ENCODE measurements at regions not wholly inside any gene's neighbourhood (a gene's known extent, or its start where the extent isn't known, plus 50 kb on each side); places are given as distances from the start of the nearest gene placed in this dataset.

DNA sequence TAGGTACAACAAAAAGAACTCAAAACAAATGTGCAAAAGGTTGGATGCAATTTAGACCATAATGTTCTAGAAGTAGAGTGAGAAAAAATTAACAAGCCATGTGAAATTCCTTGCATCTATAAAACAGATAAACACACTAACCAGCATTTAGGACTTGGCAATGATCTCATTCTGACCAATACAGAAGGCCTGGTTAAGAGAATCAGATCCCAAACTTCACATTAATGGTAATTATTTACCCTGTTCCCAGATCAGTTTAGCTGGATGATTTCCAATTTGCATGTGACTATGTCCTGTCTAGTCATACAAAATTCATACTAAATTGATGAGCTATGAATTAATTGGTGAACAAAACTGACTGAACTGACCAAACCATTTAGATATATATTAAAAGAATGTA, 98.4 kb upstream of the FIGN start:
- TF ChIP-seq, protein P1, sequence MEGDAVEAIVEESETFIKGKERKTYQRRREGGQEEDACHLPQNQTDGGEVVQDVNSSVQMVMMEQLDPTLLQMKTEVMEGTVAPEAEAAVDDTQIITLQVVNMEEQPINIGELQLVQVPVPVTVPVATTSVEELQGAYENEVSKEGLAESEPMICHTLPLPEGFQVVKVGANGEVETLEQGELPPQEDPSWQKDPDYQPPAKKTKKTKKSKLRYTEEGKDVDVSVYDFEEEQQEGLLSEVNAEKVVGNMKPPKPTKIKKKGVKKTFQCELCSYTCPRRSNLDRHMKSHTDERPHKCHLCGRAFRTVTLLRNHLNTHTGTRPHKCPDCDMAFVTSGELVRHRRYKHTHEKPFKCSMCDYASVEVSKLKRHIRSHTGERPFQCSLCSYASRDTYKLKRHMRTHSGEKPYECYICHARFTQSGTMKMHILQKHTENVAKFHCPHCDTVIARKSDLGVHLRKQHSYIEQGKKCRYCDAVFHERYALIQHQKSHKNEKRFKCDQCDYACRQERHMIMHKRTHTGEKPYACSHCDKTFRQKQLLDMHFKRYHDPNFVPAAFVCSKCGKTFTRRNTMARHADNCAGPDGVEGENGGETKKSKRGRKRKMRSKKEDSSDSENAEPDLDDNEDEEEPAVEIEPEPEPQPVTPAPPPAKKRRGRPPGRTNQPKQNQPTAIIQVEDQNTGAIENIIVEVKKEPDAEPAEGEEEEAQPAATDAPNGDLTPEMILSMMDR (conservative IDR thresholded peaks at IDR 0.05; ENCODE audit: low read depth, low read length) = no peak
- H3K4me2 ChIP-seq = no peak overlapping the region
- H3K4me1 ChIP-seq (ENCODE audit: low read depth, poor library complexity, severe bottlenecking) = no peaks in the 10 kb centered on the region
- H3K27ac ChIP-seq = no peak overlapping the region
- H2AFZ ChIP-seq (ENCODE audit: low read depth) = no peak overlapping the region
- H3K4me3 ChIP-seq (IDR thresholded peaks at IDR 0.05; ENCODE audit: insufficient read depth, low read depth, low read length) = no peak overlapping the region
- H3K36me3 ChIP-seq (ENCODE audit: insufficient read depth) = no peaks in the 10 kb centered on the region
- no peaks in the 10 kb centered on the region for H4K20me1 ChIP-seq (ENCODE audit: insufficient read depth)
- H3K9ac ChIP-seq = no peak overlapping the region
- no peaks in the 10 kb centered on the region for H3K79me2 ChIP-seq (ENCODE audit: insufficient read depth, low read depth)
- no peaks in the 10 kb centered on the region for H3K27me3 ChIP-seq (ENCODE audit: insufficient read depth, low read depth)

DNA sequence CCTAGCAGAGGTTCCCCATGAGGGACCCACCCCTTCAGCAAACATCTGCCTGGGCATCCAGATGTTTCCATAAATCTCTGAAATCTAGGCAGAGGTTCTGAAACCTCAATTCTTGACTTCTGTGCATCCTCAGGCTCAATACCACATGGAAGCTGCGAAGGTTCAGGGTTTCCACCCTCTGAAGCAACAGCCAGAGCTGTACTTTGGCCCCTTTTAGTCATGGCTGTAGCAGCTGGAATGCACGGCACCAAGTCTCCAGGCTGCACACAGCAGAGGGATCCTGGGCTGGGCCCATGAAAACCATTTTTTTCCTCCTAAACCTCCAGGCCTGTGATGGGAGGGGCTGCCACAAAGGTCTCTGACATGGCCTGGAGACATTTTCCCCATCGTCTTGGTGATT, 93.0 kb upstream of the FIGN start:
- H4K20me1 ChIP-seq (ENCODE audit: insufficient read depth) = no peaks in the 10 kb centered on the region
- H3K4me2 ChIP-seq = no peak overlapping the region
- no peaks in the 10 kb centered on the region for H3K36me3 ChIP-seq (ENCODE audit: insufficient read depth)
- no peak overlapping the region for H3K9ac ChIP-seq
- H3K4me3 ChIP-seq (IDR thresholded peaks at IDR 0.05; ENCODE audit: insufficient read depth, low read depth, low read length) = no peak overlapping the region
- H3K79me2 ChIP-seq (ENCODE audit: insufficient read depth, low read depth) = no peaks in the 10 kb centered on the region
- no peak overlapping the region for H2AFZ ChIP-seq (ENCODE audit: low read depth)
- TF ChIP-seq, protein P1 (conservative IDR thresholded peaks at IDR 0.05; ENCODE audit: low read depth, low read length) = no peak
- H3K4me1 ChIP-seq (ENCODE audit: low read depth, poor library complexity, severe bottlenecking) = no peaks in the 10 kb centered on the region
- no peaks in the 10 kb centered on the region for H3K27me3 ChIP-seq (ENCODE audit: insufficient read depth, low read depth)
- no peak overlapping the region for H3K27ac ChIP-seq

DNA sequence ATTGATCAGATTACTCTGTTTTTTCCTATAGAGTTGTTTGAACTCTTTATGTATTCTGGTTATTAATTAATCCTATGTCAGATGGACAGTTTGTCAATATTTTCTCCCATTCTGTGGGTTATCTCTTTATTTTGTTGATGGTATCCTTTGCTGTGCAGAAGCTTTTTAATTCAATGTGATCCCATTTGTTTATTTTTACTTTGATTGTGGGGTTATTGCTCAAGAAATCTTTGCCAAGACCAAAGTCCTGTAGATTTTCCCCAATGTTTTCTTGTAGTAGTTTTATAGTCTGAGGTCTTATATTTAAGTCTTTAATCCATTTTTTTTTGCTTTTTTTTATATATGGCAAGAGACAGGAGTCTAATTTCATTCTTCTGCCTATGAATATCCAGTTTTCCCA, 86.2 kb upstream of the FIGN start:
- no peak overlapping the region for H3K4me3 ChIP-seq (IDR thresholded peaks at IDR 0.05; ENCODE audit: insufficient read depth, low read depth, low read length)
- TF ChIP-seq, protein P1 (conservative IDR thresholded peaks at IDR 0.05; ENCODE audit: low read depth, low read length) = no peak

DNA sequence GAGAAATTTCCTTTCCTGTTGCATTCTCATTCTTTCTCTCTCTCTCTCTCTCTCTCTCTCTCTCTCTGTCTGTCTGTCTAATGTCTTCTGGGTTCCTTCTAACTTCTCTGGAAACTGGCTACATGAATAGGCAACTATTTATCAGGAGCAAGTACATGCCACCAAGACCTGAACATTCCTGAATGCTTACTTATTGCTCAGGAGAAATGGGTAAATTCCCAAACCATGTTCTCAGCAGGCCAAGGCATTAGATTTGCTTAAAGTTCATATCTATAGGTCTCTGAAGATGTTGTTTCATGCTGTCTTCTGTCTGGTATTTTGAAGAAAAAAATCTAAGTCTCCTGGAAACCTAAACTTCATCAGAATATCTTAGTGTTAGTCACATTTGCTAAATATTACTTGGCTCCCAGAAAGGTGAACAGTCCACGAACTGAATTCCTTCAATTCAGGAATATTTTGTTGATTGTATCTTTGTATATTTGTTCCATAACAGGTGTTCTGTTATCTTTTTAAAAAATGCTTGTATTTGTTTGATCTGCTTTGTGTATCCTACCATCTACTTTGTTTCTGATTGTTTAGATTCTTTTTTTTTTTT, 77.2 kb upstream of the FIGN start:
- Histone ChIP-seq H3K4me2 (no peak overlapping the region), H3K9ac (no peak overlapping the region), H3K4me1 (ENCODE audit: low read depth, poor library complexity, severe bottlenecking) (no peaks in the 10 kb centered on the region), H3K4me3 (IDR thresholded peaks at IDR 0.05; ENCODE audit: insufficient read depth, low read depth, low read length) (no peak overlapping the region), H4K20me1 (ENCODE audit: insufficient read depth) (no peaks in the 10 kb centered on the region), H3K36me3 (ENCODE audit: insufficient read depth) (no peaks in the 10 kb centered on the region), H2AFZ (ENCODE audit: low read depth) (no peak overlapping the region), H3K79me2 (ENCODE audit: insufficient read depth, low read depth) (no peaks in the 10 kb centered on the region), H3K27me3 (ENCODE audit: insufficient read depth, low read depth) (no peaks in the 10 kb centered on the region), H3K27ac (no peak overlapping the region)
- TF ChIP-seq, protein P1 (conservative IDR thresholded peaks at IDR 0.05; ENCODE audit: low read depth, low read length) = no peak

More for the DNA sequence above, 86.2 kb upstream of the FIGN start:
- Histone ChIP-seq H3K4me1 (ENCODE audit: low read depth, poor library complexity, severe bottlenecking) (no peaks in the 10 kb centered on the region), H3K27ac (no peak overlapping the region), H3K27me3 (ENCODE audit: insufficient read depth, low read depth) (no peaks in the 10 kb centered on the region), H3K4me2 (no peak overlapping the region), H3K9ac (no peak overlapping the region), H4K20me1 (ENCODE audit: insufficient read depth) (no peaks in the 10 kb centered on the region), H3K36me3 (ENCODE audit: insufficient read depth) (no peaks in the 10 kb centered on the region), H2AFZ (ENCODE audit: low read depth) (no peak overlapping the region), H3K79me2 (ENCODE audit: insufficient read depth, low read depth) (no peaks in the 10 kb centered on the region)
